CD4-positive, alpha-beta T cell treated with Interleukin-2 at 100 ng/mL for 4 hours (primary cell): ENCODE measurements at regions not wholly inside any gene's neighbourhood (a gene's known extent, or its start where the extent isn't known, plus 50 kb on each side); places are given as distances from the start of the nearest gene placed in this dataset.

Experiments
- DNase-seq: peaks from one replicate; pipeline ENCODE4 v3.0.0-alpha.2; 2020; ENCODE audit warnings: low spot score

GRCh38 chr6:134491477-134491876 is 173.6 kb upstream of the SGK1 start:
- DNase-seq: no peak

GRCh38 chr6:134482593-134483270 is 164.8 kb upstream of the SGK1 start:
- no peak for DNase-seq

GRCh38 chr6:134481966-134482365 is 164.1 kb upstream of the SGK1 start:
- no peak for DNase-seq

GRCh38 chr6:134480593-134480992 is 162.7 kb upstream of the SGK1 start:
- no peak for DNase-seq

GRCh38 chr6:134478764-134479399 is 161.0 kb upstream of the SGK1 start:
- no peak for DNase-seq

GRCh38 chr6:134477991-134478635 is 160.2 kb upstream of the SGK1 start:
- DNase-seq: no peak

GRCh38 chr6:134474955-134475354 is 157.0 kb upstream of the SGK1 start:
- DNase-seq: no peak

- no peak for DNase-seq
These were observed 154.7 kb upstream of the SGK1 start for GRCh38 chr6:134472661-134473060.

- no peak for DNase-seq
These were observed 154.1 kb upstream of the SGK1 start for GRCh38 chr6:134472046-134472445.

- no peak for DNase-seq
These were observed 152.6 kb upstream of the SGK1 start for GRCh38 chr6:134470457-134470975.

- DNase-seq: no peak
These were observed 152.0 kb upstream of the SGK1 start for GRCh38 chr6:134469702-134470456.

- no peak for DNase-seq
These were observed 150.7 kb upstream of the SGK1 start for GRCh38 chr6:134468633-134469032.

GRCh38 chr6:134467620-134468019 is 149.7 kb upstream of the SGK1 start:
- DNase-seq: no peak

- DNase-seq: no peak
These were observed 149.0 kb upstream of the SGK1 start for GRCh38 chr6:134466771-134467525.

- no peak for DNase-seq
These were observed 146.9 kb upstream of the SGK1 start for GRCh38 chr6:134464690-134465411.

- DNase-seq: no peak
These were observed 141.1 kb upstream of the SGK1 start for GRCh38 chr6:134458857-134459657.

- no peak for DNase-seq
These were observed 140.0 kb upstream of the SGK1 start for GRCh38 chr6:134457941-134458340.

GRCh38 chr6:134456226-134456625 is 138.3 kb upstream of the SGK1 start:
- peak; percentile 40 for DNase-seq

GRCh38 chr6:134455319-134455718 is 137.4 kb upstream of the SGK1 start:
- no peak for DNase-seq

GRCh38 chr6:134454794-134455193 is 136.9 kb upstream of the SGK1 start:
- no peak for DNase-seq
